Left ventricle myocardium inferior (tissue), 1 donor: ENCODE measurements at regions not wholly inside any gene's neighbourhood (a gene's known extent, or its start where the extent isn't known, plus 50 kb on each side); places are given as distances from the start of the nearest gene placed in this dataset.

ENCODE experiments used
- DNase-seq: peaks from one replicate; pipeline ENCODE4 v3.0.0-alpha.2; 2020
- H3K27ac ChIP-seq: fragments of 200-600 bp; replicated peaks from 2 replicates; pipeline ENCODE4 v1.8.0; 2021
- H3K27me3 ChIP-seq: fragments of 200-600 bp; 2 replicates; pipeline ENCODE4 v1.8.0; 2021; ENCODE audit warnings: low read depth
- H3K36me3 ChIP-seq: fragments of 200-600 bp; 2 replicates; pipeline ENCODE4 v1.8.0; 2021
- H3K4me1 ChIP-seq: fragments of 200-600 bp; 2 replicates; pipeline ENCODE4 v1.8.0; 2021
- H3K4me3 ChIP-seq: fragments of 200-600 bp; 2 replicates; pipeline ENCODE4 v1.8.0; 2021; ENCODE audit warnings: mild to moderate bottlenecking, moderate library complexity
- H3K9me3 ChIP-seq: fragments of 200-600 bp; replicated peaks from 2 replicates; pipeline ENCODE4 v1.8.0; 2021
- intact Hi-C: fragments of 100-400 bp; cut with micrococcal nuclease; formaldehyde crosslinking; loops from one replicate; pipeline ENCODE4 v1.11.0; 2022
- TF ChIP-seq, protein P1 (sequence below): fragments of 200-600 bp; IDR thresholded peaks from 2 replicates; pipeline ENCODE4 v1.8.0; 2021; ENCODE audit warnings: antibody characterized with exemption, mild to moderate bottlenecking, borderline replicate concordance
- donor health status: DM: no; HTN: yes; CAD: no; lungs with severe emphysema.

DNA sequence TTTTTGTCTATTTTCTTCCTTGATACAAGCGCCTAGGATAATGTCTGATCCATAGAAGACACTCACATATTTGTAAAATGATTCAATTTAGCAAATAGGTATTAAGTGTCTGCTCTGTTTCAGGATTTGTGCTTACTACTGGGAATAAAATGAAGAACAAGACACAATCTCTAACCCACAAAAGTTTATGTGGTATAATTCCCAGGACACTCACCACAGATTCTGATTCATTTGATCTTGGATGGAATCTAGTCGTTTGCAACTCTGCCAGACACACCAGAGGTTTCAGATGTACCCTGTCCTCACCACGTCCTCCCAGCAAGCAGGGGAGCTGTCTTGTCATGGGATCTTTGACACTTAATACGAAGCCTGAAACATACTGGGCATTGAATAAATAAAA, 208.3 kb downstream of the LRIG3 start:
- H3K9me3 ChIP-seq = peaks cover 43% of the 10 kb centered on the region
- DNase-seq = no peak
- no peak overlapping the region for H3K27ac ChIP-seq
- intact Hi-C loops = no loop called here
- H3K4me1 ChIP-seq = no peaks in the 10 kb centered on the region
- no peaks in the 10 kb centered on the region for H3K36me3 ChIP-seq
- H3K4me3 ChIP-seq = no peak overlapping the region
- TF ChIP-seq, protein P1, sequence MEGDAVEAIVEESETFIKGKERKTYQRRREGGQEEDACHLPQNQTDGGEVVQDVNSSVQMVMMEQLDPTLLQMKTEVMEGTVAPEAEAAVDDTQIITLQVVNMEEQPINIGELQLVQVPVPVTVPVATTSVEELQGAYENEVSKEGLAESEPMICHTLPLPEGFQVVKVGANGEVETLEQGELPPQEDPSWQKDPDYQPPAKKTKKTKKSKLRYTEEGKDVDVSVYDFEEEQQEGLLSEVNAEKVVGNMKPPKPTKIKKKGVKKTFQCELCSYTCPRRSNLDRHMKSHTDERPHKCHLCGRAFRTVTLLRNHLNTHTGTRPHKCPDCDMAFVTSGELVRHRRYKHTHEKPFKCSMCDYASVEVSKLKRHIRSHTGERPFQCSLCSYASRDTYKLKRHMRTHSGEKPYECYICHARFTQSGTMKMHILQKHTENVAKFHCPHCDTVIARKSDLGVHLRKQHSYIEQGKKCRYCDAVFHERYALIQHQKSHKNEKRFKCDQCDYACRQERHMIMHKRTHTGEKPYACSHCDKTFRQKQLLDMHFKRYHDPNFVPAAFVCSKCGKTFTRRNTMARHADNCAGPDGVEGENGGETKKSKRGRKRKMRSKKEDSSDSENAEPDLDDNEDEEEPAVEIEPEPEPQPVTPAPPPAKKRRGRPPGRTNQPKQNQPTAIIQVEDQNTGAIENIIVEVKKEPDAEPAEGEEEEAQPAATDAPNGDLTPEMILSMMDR = no peak
- no peaks in the 10 kb centered on the region for H3K27me3 ChIP-seq

DNA sequence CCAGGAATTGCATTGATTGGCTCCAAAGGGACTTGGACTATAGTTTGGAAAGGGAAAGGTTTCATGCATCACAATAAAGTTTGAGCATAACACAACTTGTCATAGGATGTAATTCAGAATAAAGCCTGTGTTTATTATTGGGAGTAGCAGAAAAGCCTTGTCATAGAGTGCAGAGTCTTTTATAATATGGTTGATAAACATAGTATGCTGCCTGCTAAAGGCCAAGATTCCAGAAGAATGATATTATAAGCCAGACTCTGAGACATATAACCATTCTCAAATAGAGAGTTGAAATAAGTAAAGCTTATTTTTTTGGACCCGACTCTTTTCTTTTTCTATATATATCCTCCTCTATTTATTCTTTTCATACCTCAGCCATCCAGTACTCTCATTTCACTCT, 207.3 kb downstream of the LRIG3 start:
- intact Hi-C loops = no loop called here
- Histone ChIP-seq H3K4me3 (no peak overlapping the region), H3K4me1 (no peaks in the 10 kb centered on the region), H3K27me3 (no peaks in the 10 kb centered on the region), H3K36me3 (no peaks in the 10 kb centered on the region), H3K9me3 (peaks cover 35% of the 10 kb centered on the region), H3K27ac (no peak overlapping the region)
- DNase-seq = no peak
- TF ChIP-seq, protein P1 = no peak

DNA sequence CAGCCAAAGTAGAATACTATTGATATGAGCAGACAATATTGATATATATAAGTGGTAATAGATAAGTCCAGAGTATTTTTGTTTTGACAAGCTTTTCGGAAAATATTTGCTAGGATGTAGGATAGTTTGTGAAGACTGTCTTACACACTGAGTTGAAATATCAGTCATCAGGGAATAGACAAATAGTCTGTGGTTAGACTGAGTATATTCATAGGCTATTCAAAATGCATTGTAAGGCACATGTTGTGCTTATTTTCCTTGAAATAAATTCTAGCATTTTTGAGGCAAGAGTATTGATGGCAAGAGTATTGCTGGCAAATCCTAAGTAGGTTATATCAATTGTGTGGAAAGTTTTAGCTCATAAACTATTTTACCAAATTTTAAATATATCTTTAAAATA, 201.1 kb downstream of the LRIG3 start:
- TF ChIP-seq, protein P1 = no peak
- H3K27me3 ChIP-seq = no peaks in the 10 kb centered on the region
- peaks cover 4% of the 10 kb centered on the region for H3K9me3 ChIP-seq
- H3K27ac ChIP-seq = no peak overlapping the region
- H3K4me1 ChIP-seq = no peaks in the 10 kb centered on the region
- DNase-seq = no peak
- intact Hi-C loops = no loop called here
- no peaks in the 10 kb centered on the region for H3K36me3 ChIP-seq
- no peak overlapping the region for H3K4me3 ChIP-seq

DNA sequence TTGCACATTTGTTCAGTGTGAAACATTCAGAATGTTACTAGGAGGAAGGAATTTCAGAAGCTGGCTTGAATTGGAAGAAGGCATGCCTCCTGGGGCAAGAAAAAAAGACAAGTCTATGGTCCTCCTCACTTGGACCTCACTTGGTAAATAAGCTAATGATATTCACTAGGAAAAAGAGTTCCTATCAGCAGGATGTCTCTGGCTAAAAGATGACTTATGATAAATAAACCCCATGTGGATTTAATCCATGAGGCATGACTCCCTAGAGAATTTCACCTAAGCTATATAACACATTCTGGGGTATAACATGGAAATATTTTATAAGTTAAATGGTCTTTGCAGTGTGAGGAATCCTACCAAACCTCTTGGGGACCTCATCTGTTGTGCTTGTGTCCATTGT, 199.9 kb downstream of the LRIG3 start:
- Histone ChIP-seq H3K4me3 (no peak overlapping the region), H3K9me3 (no peaks in the 10 kb centered on the region), H3K36me3 (no peaks in the 10 kb centered on the region), H3K27ac (no peak overlapping the region), H3K4me1 (no peaks in the 10 kb centered on the region), H3K27me3 (no peaks in the 10 kb centered on the region)
- DNase-seq = no peak
- intact Hi-C loops = no loop called here
- TF ChIP-seq, protein P1 = no peak

DNA sequence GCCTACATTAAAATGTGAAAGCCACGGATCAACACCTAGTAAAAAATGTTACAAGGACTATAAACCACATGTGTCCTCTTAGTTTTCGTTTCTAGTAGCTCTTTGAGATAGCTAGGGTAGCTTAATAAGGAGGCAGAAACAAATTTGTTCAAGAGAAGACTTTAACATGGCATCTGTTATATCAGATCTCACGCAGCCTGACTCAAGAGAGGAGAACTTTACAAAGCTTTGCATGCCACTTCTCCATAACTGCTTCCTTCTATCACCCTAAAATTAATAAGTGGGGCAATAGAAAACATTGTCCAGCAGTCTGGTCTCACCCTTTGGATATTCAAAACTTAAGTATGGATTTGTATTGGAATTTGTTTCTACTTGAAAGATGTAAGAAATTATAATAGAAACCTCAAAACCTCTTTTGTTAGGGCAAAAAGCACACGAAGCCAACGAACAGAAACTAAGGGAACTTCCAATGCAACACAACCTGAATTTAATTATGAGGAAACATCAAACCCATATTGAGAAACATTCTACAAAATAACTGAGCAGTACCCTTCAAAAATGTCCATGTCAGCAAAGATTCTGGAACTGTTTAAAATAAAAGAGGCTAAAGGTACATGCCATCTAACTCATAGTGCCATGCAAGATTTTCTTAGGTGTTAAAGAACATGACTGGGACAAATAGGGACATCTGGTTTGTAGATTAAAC, 194.8 kb downstream of the LRIG3 start:
- Histone ChIP-seq H3K36me3 (no peaks in the 10 kb centered on the region), H3K4me3 (no peak overlapping the region), H3K4me1 (no peaks in the 10 kb centered on the region), H3K9me3 (no peaks in the 10 kb centered on the region), H3K27ac (no peak overlapping the region), H3K27me3 (no peaks in the 10 kb centered on the region)
- no peak for DNase-seq
- intact Hi-C loops = no loop called here
- TF ChIP-seq, protein P1 = no peak

DNA sequence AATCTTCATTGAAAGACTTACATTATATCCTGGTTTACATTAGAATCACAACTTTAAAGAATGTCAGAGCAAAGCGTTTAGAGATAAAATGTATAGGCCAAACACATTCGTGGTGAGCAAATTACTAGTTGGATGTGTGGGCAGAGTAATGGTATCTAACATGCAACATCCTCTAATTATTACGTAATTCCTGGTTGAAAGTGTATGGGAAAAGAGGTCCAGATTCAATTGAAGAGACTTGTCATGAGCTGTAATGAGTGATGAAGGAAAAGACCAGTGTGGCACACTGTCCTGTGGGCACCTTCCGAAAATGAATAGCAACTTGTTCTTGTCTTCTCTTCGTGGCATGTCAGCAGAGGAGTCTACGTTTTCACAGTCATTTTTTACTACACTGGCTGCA, 192.8 kb downstream of the LRIG3 start:
- no peaks in the 10 kb centered on the region for H3K27me3 ChIP-seq
- H3K4me1 ChIP-seq = no peaks in the 10 kb centered on the region
- no peaks in the 10 kb centered on the region for H3K9me3 ChIP-seq
- TF ChIP-seq, protein P1 = no peak
- no peak overlapping the region for H3K27ac ChIP-seq
- H3K36me3 ChIP-seq = no peaks in the 10 kb centered on the region
- no peak overlapping the region for H3K4me3 ChIP-seq
- intact Hi-C loops = no loop called here
- DNase-seq = no peak
